ENCODE measurements at regions not wholly inside any gene's neighbourhood (a gene's known extent, or its start where the extent isn't known, plus 50 kb on each side); places are given as distances from the start of the nearest gene placed in this dataset.

GRCh38 chr1:221816899-221817298, 75.0 kb upstream of the DUSP10 start:
- H3K27ac ChIP-seq: no peak overlapping the region
- H3K9me3 ChIP-seq: no peaks in the 10 kb centered on the region
- H3K4me1 ChIP-seq: no peaks in the 10 kb centered on the region
- intact Hi-C loops (cut with DNase I): no loop called here
- DNase-seq: no peak
- H3K27me3 ChIP-seq: no peaks in the 10 kb centered on the region
- no peak overlapping the region for H3K9ac ChIP-seq (ENCODE audit: low read depth in 2 of 2, low read length in 2 of 2)
- TF ChIP-seq, protein P1, sequence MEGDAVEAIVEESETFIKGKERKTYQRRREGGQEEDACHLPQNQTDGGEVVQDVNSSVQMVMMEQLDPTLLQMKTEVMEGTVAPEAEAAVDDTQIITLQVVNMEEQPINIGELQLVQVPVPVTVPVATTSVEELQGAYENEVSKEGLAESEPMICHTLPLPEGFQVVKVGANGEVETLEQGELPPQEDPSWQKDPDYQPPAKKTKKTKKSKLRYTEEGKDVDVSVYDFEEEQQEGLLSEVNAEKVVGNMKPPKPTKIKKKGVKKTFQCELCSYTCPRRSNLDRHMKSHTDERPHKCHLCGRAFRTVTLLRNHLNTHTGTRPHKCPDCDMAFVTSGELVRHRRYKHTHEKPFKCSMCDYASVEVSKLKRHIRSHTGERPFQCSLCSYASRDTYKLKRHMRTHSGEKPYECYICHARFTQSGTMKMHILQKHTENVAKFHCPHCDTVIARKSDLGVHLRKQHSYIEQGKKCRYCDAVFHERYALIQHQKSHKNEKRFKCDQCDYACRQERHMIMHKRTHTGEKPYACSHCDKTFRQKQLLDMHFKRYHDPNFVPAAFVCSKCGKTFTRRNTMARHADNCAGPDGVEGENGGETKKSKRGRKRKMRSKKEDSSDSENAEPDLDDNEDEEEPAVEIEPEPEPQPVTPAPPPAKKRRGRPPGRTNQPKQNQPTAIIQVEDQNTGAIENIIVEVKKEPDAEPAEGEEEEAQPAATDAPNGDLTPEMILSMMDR (IDR thresholded peaks at IDR 0.05): no peak
- H3K36me3 ChIP-seq: no peaks in the 10 kb centered on the region
- H3K4me3 ChIP-seq: no peak overlapping the region

DNA sequence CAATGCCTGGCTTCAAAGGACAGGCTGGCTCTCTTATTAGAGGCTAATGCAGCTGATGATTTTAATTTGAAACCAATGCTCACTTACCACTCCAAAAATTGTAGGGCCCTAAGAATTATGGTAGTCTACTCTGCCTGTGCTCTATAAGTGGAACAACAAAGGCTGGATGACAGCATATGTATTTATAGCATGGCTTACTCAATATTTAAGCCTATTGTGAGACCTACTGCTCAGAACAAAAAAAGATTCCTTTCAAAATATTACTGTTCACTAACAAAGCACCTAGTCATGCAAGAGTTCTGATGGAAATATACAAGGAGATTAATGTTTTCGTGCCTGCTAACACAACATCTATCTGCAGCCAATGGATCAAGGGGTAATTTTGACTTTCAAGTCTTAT, 73.8 kb upstream of the DUSP10 start:
- H3K9ac ChIP-seq (ENCODE audit: low read depth in 2 of 2, low read length in 2 of 2): no peak overlapping the region
- H3K27me3 ChIP-seq: no peaks in the 10 kb centered on the region
- no peak overlapping the region for H3K27ac ChIP-seq
- no peak for DNase-seq
- TF ChIP-seq, protein P1 (IDR thresholded peaks at IDR 0.05): no peak
- H3K9me3 ChIP-seq: no peaks in the 10 kb centered on the region
- H3K4me1 ChIP-seq: no peaks in the 10 kb centered on the region
- no peaks in the 10 kb centered on the region for H3K36me3 ChIP-seq
- no peak overlapping the region for H3K4me3 ChIP-seq
- intact Hi-C loops (cut with DNase I): no loop called here

GRCh38 chr1:221813887-221814286, 72.0 kb upstream of the DUSP10 start:
- H3K9ac ChIP-seq (ENCODE audit: low read depth in 2 of 2, low read length in 2 of 2): no peak overlapping the region
- H3K27ac ChIP-seq: no peak overlapping the region

DNA sequence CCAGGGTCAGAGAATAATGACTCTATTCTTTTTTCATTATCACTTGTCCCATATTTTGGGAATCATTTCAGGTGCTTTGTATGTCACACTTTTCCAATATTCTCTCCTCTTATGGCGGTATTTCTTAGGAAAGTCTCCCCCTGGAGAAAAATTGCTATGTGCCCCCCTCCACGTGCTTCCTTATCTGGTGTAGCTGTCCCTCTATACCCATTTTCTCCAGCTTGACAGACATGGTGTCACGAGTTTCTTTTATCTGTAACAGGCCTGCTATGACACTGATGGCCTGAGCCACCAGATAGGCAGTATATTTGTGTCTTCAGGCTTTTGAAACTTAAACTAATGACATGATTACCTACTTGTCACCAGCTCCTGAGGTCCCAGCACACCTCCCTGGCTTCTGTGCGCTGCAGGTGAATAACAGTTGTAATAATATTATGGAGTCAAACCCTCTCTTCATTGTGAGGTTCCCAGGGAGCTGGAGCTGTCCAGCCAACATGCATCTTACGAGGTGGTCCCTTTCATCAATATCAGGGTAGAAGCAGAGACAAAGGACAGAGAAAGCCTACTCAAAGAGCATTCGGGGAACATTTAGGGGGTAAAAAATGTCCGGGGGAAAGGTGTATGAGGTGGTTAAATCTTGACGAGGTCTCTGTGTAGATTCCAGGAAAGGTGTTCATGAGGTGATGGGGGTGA, 71.2 kb upstream of the DUSP10 start:
- no peaks in the 10 kb centered on the region for H3K27me3 ChIP-seq
- H3K4me1 ChIP-seq: no peaks in the 10 kb centered on the region
- no peaks in the 10 kb centered on the region for H3K36me3 ChIP-seq
- H3K27ac ChIP-seq: no peak overlapping the region
- H3K9ac ChIP-seq (ENCODE audit: low read depth in 2 of 2, low read length in 2 of 2): no peak overlapping the region
- intact Hi-C loops (cut with DNase I): no loop called here
- H3K4me3 ChIP-seq: no peak overlapping the region
- no peak for DNase-seq
- TF ChIP-seq, protein P1 (IDR thresholded peaks at IDR 0.05): no peak
- H3K9me3 ChIP-seq: no peaks in the 10 kb centered on the region

More at GRCh38 chr1:221813887-221814286, 72.0 kb upstream of the DUSP10 start:
- intact Hi-C loops (cut with DNase I): no loop called here
- DNase-seq: no peak
- no peaks in the 10 kb centered on the region for H3K9me3 ChIP-seq
- no peaks in the 10 kb centered on the region for H3K36me3 ChIP-seq
- H3K27me3 ChIP-seq: no peaks in the 10 kb centered on the region
- H3K4me3 ChIP-seq: no peak overlapping the region
- H3K4me1 ChIP-seq: no peaks in the 10 kb centered on the region
- TF ChIP-seq, protein P1 (IDR thresholded peaks at IDR 0.05): no peak

- H3K4me3 ChIP-seq: no peak overlapping the region
- DNase-seq: no peak
- H3K36me3 ChIP-seq: no peaks in the 10 kb centered on the region
- H3K9me3 ChIP-seq: no peaks in the 10 kb centered on the region
- H3K4me1 ChIP-seq: no peaks in the 10 kb centered on the region
- H3K9ac ChIP-seq (ENCODE audit: low read depth in 2 of 2, low read length in 2 of 2): no peak overlapping the region
- no peak overlapping the region for H3K27ac ChIP-seq
- TF ChIP-seq, protein P1 (IDR thresholded peaks at IDR 0.05): no peak
- intact Hi-C loops (cut with DNase I): no loop called here
- H3K27me3 ChIP-seq: no peaks in the 10 kb centered on the region
Measured at GRCh38 chr1:221812088-221812752, 70.3 kb upstream of the DUSP10 start.
